ENCODE measurements at regions not wholly inside any gene's neighbourhood (a gene's known extent, or its start where the extent isn't known, plus 50 kb on each side); places are given as distances from the start of the nearest gene placed in this dataset.

DNA sequence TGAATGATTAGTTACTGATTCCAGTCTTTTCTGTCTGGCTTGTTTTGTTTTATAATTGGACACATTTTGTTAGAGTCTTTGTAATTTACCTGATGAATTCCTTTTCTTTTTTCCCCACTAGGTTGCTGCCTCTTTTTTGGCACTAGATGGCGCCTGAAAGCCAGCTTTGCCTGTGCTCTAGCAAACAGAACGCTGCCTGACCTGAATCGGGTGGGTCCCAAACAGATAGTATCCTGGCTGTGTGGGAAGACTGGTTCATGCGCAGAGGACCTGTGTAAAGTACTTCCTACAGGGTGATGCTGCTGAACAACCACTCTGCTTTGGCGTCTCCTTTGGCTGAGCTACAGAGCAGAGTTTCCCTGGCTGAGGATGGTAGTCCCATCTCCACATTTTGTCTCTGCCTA, 288.2 kb downstream of the IKZF2 start (continued):
- TF ChIP-seq ZBTB33 (IDR thresholded peaks at IDR 0.05) (peak; percentile 65; the same call in 1 of the 2 replicates), YY1 (IDR thresholded peaks at IDR 0.05; ENCODE audit: low read depth, low read length) (peak; percentile 57; the same call in 1 of the 2 replicates), MLLT1 (IDR thresholded peaks at IDR 0.05) (0 out of 2 replicates have a peak, but pooled peaks have one; percentile 28), BCL3 (IDR thresholded peaks at IDR 0.05; ENCODE audit: borderline replicate concordance, insufficient read depth, low read depth, low read length, poor library complexity, severe bottlenecking) (no peak), TCF12 (IDR thresholded peaks at IDR 0.05; ENCODE audit: low read depth, low read length) (0 out of 2 replicates have a peak, but pooled peaks have one; percentile 8), KLF5 (IDR thresholded peaks at IDR 0.05; ENCODE audit: partially characterized antibody) (peak; percentile 52)
- TF ChIP-seq, protein P1, sequence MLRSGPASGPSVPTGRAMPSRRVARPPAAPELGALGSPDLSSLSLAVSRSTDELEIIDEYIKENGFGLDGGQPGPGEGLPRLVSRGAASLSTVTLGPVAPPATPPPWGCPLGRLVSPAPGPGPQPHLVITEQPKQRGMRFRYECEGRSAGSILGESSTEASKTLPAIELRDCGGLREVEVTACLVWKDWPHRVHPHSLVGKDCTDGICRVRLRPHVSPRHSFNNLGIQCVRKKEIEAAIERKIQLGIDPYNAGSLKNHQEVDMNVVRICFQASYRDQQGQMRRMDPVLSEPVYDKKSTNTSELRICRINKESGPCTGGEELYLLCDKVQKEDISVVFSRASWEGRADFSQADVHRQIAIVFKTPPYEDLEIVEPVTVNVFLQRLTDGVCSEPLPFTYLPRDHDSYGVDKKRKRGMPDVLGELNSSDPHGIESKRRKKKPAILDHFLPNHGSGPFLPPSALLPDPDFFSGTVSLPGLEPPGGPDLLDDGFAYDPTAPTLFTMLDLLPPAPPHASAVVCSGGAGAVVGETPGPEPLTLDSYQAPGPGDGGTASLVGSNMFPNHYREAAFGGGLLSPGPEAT (IDR thresholded peaks at IDR 0.05; ENCODE audit: low read depth): 0 out of 2 replicates have a peak, but pooled peaks have one; percentile 1

Measured in GM12878 (cell line).